Ovary (tissue), 7 donors: ENCODE measurements at regions not wholly inside any gene's neighbourhood (a gene's known extent, or its start where the extent isn't known, plus 50 kb on each side); places are given as distances from the start of the nearest gene placed in this dataset.

Experiments
- DNase-seq, 5 donors: peaks; one replicate each; pipeline ENCODE4 v3.0.0-alpha.2; 2019 to 2020
- H3K27ac ChIP-seq, 2 donors: fragments of 200-600 bp; one replicate each; pipeline versions ENCODE4 v1.5.1 to v1.8.0; 2019 to 2022
- H3K27me3 ChIP-seq: fragments of 200-600 bp; one replicate; pipeline ENCODE4 v1.8.0; 2022
- H3K36me3 ChIP-seq: fragments of 200-600 bp; sonication (generic); one replicate; pipeline ENCODE4 v1.5.1; 2019
- H3K4me1 ChIP-seq: one replicate; pipeline ENCODE4 v1.8.1; 2013; ENCODE audit warnings: mild to moderate bottlenecking, moderate library complexity; ENCODE audit not compliant: insufficient read depth
- H3K4me3 ChIP-seq: fragments of 200-600 bp; sonication (generic); one replicate; pipeline ENCODE4 v1.5.1; 2017
- H3K9me3 ChIP-seq, 2 donors: fragments of 200-600 bp in 1 of 2; sonication (generic) in 1 of 2; one replicate each; pipeline versions ENCODE4 v1.5.1 to v1.8.1; 2013 to 2019; ENCODE audit warnings: mild to moderate bottlenecking in 1 of 2, moderate library complexity in 1 of 2
- EP300 ChIP-seq: sonication (generic); formaldehyde crosslinking; IDR thresholded peaks from one replicate; pipeline ENCODE4 v1.6.1; 2017; ENCODE audit warnings: antibody characterized with exemption
- POLR2A ChIP-seq: fragments of 450-650 bp; IDR thresholded peaks from one replicate; pipeline ENCODE4 v1.6.1; 2017; ENCODE audit warnings: antibody characterized with exemption, mild to moderate bottlenecking, moderate library complexity
- WGBS, 3 donors: extraction: QIAGEN DNeasy Blood & Tissue Kit in 1 of 3; methylation state at CpG; one replicate each; pipeline versions ENCODE4 v1.1.5 to v1.1.7; 2013 to 2017; 5-methylcytosine and 5-hydroxymethylcytosine counted together
- intact Hi-C, 4 donors: fragments of 100-400 bp; cut with DNase I; formaldehyde crosslinking; loops; one replicate each; pipeline versions ENCODE4 v1.11.0 to v1.15.1; 2022 to 2023
- TF ChIP-seq, protein P1 (sequence below), 3 donors: fragments of 450-650 bp in 2 of 3; fragments of 200-600 bp in 1 of 3; IDR thresholded peaks; one replicate each; pipeline versions ENCODE4 v1.5.1 to v1.8.0; 2016 to 2022; ENCODE audit warnings: antibody characterized with exemption in 3 of 3, mild to moderate bottlenecking in 1 of 3
- donor health status: DM: no; HTN: no; CAD: no; lungs with moderate emphysema.
- donor health status: DM: no; HTN: no; CAD: no.
- donor health status: Bipolar disorder and iron deficiency.
- donor health status: DM: no; HTN: no; CAD: no.
- donor health status: DM: yes; HTN: yes; CAD: no.

DNA sequence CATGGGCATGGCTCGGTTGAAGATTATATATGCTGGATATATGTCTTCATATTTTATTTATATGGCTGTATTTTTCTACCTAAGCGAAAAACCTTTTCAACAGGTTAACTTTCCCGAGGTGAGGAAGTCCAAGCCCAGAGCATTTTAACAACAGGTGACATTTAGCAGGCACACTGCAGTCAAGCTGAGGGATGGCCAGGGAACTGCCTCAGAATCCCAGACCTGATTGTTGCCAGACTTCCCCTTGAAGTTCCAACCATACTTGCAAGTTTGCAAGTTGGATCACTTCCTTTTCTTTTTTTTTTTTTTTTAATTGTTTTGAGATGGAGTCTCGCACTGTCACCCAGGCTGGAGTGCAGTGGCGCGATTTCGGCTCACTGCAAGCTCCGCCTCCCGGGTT is 166.0 kb upstream of the FRMD6 start:
- Histone ChIP-seq H3K27me3 (no peaks in the 10 kb centered on the region), H3K27ac (no peak overlapping the region), H3K9me3 (no peaks in the 10 kb centered on the region), H3K4me1 (no peaks in the 10 kb centered on the region), H3K4me3 (no peak overlapping the region), H3K36me3 (no peaks in the 10 kb centered on the region)
- intact Hi-C loops: no loop called here
- DNase-seq: no peak
- 95 to 96% (median 95%) methylated on average over 9 of the region's 9 CpGs for WGBS, 3 donors
- no peak for TF ChIP-seq EP300
- TF ChIP-seq, protein P1, sequence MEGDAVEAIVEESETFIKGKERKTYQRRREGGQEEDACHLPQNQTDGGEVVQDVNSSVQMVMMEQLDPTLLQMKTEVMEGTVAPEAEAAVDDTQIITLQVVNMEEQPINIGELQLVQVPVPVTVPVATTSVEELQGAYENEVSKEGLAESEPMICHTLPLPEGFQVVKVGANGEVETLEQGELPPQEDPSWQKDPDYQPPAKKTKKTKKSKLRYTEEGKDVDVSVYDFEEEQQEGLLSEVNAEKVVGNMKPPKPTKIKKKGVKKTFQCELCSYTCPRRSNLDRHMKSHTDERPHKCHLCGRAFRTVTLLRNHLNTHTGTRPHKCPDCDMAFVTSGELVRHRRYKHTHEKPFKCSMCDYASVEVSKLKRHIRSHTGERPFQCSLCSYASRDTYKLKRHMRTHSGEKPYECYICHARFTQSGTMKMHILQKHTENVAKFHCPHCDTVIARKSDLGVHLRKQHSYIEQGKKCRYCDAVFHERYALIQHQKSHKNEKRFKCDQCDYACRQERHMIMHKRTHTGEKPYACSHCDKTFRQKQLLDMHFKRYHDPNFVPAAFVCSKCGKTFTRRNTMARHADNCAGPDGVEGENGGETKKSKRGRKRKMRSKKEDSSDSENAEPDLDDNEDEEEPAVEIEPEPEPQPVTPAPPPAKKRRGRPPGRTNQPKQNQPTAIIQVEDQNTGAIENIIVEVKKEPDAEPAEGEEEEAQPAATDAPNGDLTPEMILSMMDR (IDR thresholded peaks at IDR 0.05): no peak
- TF ChIP-seq POLR2A: no peak

- Histone ChIP-seq H3K9me3 (no peaks in the 10 kb centered on the region), H3K4me3 (no peak overlapping the region), H3K4me1 (no peaks in the 10 kb centered on the region), H3K27me3 (no peaks in the 10 kb centered on the region), H3K36me3 (no peaks in the 10 kb centered on the region), H3K27ac (no peak overlapping the region)
- no peak for DNase-seq
- TF ChIP-seq POLR2A (no peak), EP300 (no peak)
- TF ChIP-seq, protein P1 (IDR thresholded peaks at IDR 0.05): no peak
- 74 to 84% (median 78%) methylated on average over 6 of the region's 6 CpGs for WGBS, 3 donors
- intact Hi-C loops: no loop called here
These were observed 163.9 kb upstream of the FRMD6 start for GRCh38 chr14:51487848-51488247.

DNA sequence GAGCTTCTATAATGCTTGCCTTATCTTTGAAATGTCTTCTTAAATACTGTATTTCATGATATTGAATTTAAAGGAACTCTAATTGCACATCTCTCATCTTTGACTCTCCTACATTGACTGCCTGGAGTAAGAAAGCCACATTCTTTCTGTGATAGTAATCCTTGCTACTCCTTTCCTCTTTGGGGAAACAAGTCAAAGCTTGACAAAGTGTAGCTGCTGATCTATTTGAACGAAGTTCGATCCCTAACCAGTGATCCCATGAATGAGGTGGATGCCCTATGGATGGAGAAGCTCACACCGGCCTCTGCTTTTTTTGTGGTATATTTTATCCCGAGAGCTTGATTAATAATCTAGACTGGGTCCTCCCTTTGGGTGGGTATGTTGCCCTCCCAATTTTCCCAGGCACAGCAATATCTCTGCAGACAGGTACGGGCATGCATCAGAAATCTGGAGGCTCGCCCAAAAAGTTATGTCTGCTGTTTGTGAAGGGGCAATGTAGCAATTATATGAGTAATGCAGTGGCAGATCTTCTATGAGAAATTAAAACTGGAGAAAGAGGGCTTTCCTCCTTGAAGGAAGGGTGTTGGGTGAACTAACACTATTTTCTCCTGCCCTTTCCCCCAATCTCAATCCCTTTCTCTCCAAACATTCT is 163.0 kb upstream of the FRMD6 start:
- no peaks in the 10 kb centered on the region for H3K4me1 ChIP-seq
- H3K4me3 ChIP-seq: no peak overlapping the region
- intact Hi-C loops: no loop called here
- H3K36me3 ChIP-seq: no peaks in the 10 kb centered on the region
- no peak for TF ChIP-seq EP300
- no peak for TF ChIP-seq POLR2A
- TF ChIP-seq, protein P1 (IDR thresholded peaks at IDR 0.05): no peak
- DNase-seq: no peak
- no peak overlapping the region for H3K27ac ChIP-seq
- WGBS, 3 donors: 96 to 97% (median 96%) methylated on average over 6 of the region's 6 CpGs
- no peaks in the 10 kb centered on the region for H3K9me3 ChIP-seq
- H3K27me3 ChIP-seq: no peaks in the 10 kb centered on the region

DNA sequence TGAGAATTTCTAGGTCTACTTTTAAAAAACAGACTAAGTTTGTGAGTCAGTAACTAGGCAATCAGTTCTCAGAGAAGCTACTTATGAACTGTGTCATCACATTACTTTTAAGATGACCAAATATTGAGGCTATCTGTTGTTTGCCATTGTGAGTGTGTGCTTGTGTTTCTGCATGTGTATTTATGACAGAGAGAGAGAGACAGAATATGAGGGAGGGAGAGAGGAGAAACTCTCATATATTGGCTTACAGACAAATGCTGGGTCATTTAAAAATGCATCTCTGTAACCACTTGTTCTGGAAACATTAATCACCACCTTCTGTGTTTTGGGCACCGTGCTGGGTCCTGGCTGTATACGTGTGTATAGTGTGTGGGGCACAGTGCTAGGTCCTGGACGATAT is 161.5 kb upstream of the FRMD6 start:
- Histone ChIP-seq H3K36me3 (no peaks in the 10 kb centered on the region), H3K9me3 (no peaks in the 10 kb centered on the region), H3K27me3 (no peaks in the 10 kb centered on the region), H3K4me3 (no peak overlapping the region), H3K4me1 (no peaks in the 10 kb centered on the region), H3K27ac (no peak overlapping the region)
- DNase-seq: no peak
- intact Hi-C loops: no loop called here
- TF ChIP-seq, protein P1 (IDR thresholded peaks at IDR 0.05): no peak
- no peak for TF ChIP-seq EP300
- 54 to 86% (median 84%) methylated on average over 3 of the region's 3 CpGs for WGBS, 3 donors
